HPDE6-E6E7 (cell line): ENCODE measurements at regions not wholly inside any gene's neighbourhood (a gene's known extent, or its start where the extent isn't known, plus 50 kb on each side); places are given as distances from the start of the nearest gene placed in this dataset.

Experiments
- DNase-seq: peaks from one replicate; pipeline ENCODE4 v3.0.0; 2011; ENCODE audit warnings: missing footprints; ENCODE audit errors: extremely low spot score

- DNase-seq, result no peak
Measured at GRCh38 chr1:29916656-29917369, 680.5 kb downstream of the PTPRU start.

DNA sequence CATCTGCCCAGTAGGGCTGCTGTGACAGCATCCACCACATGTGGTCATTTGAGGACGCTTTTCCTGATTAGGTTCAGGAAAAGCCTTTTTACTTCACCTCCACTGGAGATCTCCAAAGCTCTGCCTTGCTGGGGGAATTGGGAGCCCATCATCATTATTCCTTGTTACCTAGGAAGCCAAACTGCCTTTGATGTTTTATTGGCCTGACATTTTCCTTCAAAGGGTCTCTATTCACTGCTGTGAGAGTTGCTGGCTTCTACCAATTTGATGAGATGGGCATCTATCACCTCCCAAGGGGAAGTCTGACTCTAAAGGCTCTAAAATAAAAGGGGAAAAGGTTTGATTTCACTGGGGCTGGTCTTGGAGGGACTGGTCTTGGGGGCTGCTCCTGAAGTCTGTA lies 678.6 kb downstream of the PTPRU start:
- DNase-seq, result no peak

GRCh38 chr1:29912425-29912824 lies 676.1 kb downstream of the PTPRU start:
- DNase-seq, result no peak

- DNase-seq, result no peak
Measured at GRCh38 chr1:29909962-29910361, 673.6 kb downstream of the PTPRU start.

DNA sequence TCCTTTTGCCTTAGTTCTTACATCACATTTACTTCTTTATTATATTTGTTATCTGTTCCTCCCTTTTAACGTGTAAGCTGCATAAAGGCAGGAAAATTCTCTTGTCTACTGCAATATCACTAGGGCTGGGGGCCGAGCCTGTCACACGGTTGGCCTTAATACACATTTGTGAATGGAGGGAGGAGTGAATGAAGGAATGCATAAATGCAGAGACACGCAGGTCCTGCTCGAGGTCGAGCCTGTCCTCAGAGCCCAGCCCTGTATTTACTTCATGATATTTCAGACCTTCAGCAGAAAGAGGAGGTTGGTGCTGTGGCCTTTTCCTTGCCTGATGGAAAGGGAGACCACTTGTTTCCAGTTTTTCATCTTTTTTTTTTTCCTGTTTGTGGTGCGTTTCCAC lies 671.3 kb downstream of the PTPRU start:
- no peak for DNase-seq

DNA sequence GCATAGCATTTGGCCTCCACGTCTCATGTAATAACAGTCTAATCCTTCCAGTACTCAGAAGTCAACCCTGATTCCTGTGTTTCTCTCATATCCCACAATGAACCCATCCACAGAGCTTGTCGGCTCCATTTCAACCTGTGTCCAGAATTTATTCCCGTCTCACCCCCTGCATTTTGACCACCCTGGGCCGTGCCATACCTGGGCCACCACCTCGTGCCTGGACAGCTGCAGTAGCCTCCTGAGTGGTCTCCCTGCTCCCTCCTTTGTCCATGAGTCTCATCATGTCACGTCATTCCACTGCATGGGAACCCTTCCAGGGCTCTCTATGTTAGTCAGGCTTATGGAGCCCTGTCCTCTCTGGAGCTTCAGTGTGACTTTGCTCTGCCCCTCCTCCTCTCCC lies 670.6 kb downstream of the PTPRU start:
- DNase-seq, result no peak

DNA sequence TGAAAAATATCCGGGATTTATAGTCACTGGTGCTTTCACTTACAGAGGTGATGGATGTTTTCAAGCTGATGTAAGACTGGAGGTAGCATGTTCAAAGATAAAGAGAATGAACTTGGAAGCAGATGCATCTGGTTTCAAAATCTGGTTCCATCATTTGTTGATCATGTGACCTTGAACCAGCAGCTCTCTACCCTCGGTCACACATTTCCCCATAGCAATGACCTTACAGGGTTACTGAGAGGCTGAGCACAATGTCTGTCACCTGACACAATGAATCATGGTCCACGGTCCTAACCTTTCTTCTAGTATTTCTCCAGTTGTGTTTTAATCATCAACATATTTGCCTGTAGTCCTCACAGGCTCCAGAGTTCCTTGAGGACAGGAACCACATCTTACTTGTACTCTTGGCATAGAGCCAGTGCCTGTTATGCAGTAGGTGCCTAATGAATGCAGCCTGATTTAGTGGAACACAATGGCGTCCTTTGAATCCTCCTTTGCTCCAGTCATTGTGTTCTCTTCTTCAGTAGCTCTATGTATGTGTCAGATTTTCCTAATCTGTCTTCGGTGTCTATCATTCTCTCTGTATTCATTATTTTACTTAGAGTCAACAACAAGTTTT lies 667.3 kb downstream of the PTPRU start:
- DNase-seq, result no peak

DNA sequence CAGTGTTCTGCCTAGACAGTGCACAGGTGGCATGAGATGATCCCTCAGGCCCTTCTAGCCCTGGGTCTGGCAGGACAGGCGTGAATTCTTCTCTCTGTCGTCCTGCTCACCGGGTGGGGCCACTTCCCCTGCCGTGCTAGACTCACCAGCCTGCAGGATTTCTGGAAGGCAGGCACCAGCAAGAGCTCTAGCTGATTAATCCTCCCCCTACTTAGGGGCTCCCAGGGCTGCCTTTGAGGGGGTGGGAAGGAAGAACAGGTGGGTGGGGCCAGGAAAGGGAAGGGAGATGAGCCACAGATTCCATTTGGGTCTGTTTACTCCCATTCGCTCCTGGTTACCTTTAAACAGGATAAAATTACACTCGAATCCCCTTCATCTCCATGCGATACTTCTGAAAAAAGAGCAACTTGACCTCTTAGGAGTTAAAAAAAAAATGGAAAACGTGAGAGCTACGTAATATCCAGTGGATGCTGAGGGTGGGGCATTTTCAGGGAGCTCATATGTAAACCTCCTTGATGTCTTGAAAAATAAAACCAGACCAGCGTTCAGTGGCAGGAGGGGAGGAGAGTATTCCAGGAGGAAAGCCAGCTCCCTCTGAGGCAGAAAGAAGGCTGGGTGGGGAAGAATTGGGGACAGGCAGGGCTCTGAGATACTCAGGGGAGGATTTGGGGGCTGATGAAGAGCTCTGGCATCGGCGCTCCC lies 665.5 kb downstream of the PTPRU start:
- no peak for DNase-seq

- no peak for DNase-seq
Measured at GRCh38 chr1:29900712-29901111, 664.4 kb downstream of the PTPRU start.

DNA sequence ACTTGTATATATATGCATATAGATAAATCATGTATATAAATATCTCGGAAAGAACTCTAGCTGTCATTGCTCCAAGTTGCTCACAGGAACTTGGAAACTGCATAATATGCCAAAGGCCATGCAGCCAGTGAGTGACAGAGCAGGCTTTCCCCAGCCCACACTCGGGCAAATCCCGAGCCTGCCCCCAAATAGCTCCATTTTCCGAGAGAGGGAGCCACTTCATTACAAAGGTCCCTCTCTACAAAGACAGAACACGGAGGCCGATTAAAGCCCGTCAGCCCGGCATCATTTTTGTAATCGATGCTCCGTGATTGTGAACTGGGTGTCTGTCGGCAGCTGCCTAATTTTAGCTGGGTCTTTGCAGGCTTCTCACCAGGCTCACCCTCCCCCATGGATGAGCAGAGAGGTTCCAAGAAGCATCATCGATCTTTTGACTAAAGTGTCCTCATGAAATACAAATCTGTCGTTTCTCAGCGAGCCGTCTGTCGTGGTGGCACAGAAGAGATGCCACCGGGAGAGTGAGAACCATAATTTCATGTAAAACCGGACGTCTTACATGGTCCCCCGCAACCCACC lies 663.9 kb downstream of the PTPRU start:
- no peak for DNase-seq

GRCh38 chr1:29896791-29897714 lies 660.7 kb downstream of the PTPRU start:
- no peak for DNase-seq

DNA sequence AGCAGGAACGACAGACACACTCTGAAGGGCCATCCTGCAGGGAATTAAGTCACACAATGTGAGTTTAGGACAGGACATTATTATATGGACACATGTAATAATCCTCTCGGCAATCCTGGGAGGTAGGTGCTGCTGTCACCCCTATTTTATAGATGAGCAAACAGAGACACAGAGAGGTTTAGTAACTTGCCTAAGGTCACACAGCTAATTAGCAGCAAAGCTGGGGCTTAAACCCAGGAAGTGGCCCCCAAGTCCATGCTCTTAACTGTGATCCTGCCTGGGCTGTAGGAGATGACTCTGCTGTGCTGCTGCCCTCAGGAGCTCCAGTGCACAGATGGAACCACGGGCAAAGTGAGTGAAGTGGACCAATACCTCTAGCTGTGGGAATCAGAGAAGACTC lies 660.0 kb downstream of the PTPRU start:
- DNase-seq, result no peak

DNA sequence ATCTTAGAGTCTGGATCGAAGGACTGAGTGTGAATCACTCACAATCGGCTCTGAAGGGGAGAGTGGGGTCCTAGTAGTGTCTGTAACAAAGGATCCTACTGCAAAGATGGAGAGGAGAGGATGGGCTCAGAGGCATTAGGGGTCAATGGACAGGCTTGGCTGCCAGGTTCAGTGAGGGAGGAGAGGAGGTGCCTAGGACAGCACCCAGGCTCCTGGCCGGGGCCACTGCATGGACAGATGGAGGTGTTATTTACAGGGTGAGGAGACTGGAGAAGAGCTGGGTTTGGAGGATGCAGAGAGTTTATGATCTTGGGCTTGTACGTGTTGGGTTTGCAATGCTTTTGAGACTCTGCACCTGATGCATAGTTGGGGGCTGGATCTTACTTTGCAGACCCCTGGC lies 658.9 kb downstream of the PTPRU start:
- no peak for DNase-seq

DNA sequence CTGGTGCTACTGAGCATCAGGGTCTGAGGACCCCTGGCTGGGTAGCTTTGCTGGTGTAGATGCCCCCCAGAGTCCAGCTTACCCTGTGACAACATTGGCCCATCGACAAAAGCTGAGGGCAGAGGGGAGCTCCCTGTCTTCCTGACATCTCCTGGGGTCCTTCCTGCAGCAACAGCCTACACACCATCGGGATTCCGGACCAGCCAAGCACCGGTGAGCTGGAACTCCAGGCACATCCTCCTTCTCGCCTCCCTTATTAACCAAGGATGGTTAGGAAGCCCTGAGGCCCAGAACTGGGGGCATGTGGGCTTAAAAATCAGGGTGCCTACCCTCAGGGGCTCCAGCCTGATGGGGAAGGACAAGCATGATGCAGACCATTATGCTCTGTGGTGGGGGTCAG lies 658.0 kb downstream of the PTPRU start:
- no peak for DNase-seq

- DNase-seq, result no peak
Measured at GRCh38 chr1:29893806-29894205, 657.5 kb downstream of the PTPRU start.

- no peak for DNase-seq
Measured at GRCh38 chr1:29893046-29893723, 656.9 kb downstream of the PTPRU start.

- no peak for DNase-seq
Measured at GRCh38 chr1:29892247-29892646, 655.9 kb downstream of the PTPRU start.

DNA sequence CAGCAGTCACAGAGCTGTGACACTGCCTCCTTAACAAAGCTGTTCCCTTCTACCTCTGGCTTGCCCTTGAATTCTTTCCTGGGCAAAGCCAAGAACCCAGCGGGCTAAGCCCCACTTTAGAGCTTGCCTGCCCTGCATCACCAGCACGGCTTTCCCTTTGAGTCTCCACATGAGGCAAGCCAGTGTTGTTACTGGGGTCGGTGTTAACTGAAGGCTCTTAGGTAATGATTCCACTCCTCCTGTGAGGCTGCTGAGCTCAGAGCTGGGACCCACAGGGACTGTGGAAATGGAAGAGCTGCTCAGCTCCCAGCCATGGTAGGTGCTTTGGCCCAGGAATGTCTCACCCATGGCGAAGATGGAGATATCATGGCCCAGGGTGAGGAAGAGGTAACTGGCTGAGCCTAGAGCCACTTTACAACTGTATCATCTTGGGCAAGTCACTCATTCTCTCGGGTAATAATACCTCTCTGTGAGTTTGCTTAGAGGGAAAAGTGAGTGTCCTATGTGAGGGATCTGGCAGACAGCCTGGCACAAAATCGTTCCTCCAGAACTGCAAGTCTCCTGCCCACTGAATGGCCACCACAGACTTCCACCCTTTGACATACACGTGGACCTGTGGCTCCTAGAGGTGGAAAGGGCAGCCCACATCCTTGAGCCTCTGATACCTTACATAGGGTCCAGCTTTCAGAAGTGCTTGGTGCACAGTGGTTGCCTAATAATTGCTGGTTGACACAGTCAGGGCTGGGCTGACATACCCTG lies 654.1 kb downstream of the PTPRU start:
- DNase-seq, result no peak

GRCh38 chr1:29889776-29890175 lies 653.5 kb downstream of the PTPRU start:
- DNase-seq, result no peak

DNA sequence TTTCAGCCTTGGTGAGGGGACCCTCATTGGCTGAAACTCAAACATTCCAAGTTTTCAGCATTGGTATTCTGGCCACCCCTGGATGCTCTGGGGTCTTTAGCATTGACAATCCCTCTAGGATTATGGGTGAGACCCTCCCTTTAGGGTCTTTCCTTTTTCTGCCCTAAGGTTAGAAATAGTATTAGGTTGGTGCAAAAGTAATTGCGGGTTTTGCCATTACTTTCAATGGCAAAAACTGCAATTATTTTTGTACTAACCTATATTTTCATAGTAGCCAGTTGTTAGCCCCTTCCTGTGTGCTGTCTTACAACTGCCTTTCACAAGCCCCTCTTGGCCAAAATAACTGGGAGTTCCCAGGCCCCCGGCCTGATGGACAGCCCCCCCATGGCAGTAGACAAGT lies 648.4 kb downstream of the PTPRU start:
- no peak for DNase-seq
